HG03378 (cell line): ENCODE measurements at regions not wholly inside any gene's neighbourhood (a gene's known extent, or its start where the extent isn't known, plus 50 kb on each side); places are given as distances from the start of the nearest gene placed in this dataset.
"Not testable (repeated sequence)": the region's sequence is repeated elsewhere in the genome, so short reads cannot be mapped to it uniquely, and the experiment has no call there.

ENCODE experiments used
- ATAC-seq: cut with Tn5 transposase; IDR thresholded peaks from one replicate; pipeline ENCODE4 v1.9.1; 2021; ENCODE audit warnings: mild to moderate bottlenecking, moderate library complexity; ENCODE audit not compliant: unreplicated experiment

DNA sequence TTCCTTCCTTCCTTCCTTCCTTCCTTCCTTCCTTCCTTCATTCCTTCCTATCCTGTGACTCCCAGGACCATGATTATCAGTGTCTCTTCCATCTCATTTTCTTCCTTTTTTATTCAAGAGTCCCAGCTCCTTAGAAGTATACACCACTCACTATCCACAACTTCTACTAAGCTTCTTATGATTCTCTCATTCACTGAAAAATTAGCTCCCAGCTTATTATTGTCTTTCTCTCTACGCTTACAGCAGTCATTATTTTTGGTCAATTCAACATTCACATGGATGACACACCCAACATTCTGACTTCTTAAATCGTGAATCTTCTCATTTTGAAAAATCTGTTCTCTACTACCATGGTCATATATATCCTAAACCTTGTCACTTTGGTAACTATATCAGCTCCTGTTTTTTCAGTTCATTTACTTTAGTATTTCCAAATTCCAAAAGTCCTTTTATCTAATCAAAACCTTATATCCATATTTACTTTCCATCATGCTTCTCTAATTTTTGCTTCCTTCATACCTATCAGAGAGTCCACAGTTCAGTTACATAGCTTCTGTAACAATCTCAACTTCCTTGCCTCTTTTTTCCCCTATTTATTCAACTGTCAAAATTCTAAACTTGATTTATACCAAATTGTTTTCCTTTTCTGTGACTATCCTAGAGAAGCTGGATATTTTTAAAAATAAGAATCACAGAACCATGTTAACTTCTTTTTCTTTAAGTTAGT is 677.5 kb downstream of the RAPGEF2 start:
- no peak for ATAC-seq

DNA sequence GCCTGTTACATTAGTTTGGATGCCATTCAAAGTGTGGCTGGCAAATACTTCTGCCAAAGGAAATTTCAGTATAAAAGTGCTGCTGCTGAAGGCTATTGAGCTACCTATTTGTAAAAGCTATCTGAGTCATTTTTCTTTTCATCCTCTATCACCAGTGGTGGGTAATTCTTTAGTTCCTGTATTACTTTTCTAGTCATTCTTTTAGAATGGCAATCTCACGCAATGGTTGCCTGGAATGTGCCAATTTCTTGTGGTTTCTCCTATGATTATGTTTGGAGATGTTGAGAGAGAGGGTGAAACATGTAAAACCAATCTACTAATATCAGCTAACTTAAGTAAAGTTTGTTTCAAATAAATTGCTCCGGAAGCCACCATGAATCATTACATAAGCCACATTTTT is 685.0 kb downstream of the RAPGEF2 start:
- ATAC-seq, result no peak

DNA sequence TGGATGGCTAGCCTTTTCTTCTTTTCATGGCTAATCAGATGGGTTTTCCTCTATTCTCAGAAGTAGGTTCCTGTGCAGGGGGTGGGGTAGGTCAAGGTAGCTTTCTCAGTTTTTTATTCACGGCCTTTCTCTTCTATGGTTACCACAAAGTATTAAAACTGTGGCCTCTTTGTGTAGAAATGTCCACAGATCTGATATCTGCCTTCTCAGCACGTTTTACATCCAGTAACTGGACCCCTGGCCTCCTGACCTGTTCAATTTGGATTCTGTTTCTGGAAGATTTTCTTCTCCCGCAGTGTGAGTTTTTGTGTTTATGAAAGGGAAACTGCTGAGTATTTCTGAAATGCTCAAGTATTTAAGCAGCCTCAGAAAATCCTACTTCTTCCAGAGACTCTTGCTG is 688.5 kb downstream of the RAPGEF2 start:
- no peak for ATAC-seq

- ATAC-seq, result not testable (repeated sequence)
Measured at GRCh38 chr4:159804592-159804991, 701.7 kb downstream of the RAPGEF2 start.

GRCh38 chr4:159823743-159824142 is 720.9 kb downstream of the RAPGEF2 start:
- no peak for ATAC-seq

- ATAC-seq, result no peak
Measured at GRCh38 chr4:159828687-159829086, 725.8 kb downstream of the RAPGEF2 start.

DNA sequence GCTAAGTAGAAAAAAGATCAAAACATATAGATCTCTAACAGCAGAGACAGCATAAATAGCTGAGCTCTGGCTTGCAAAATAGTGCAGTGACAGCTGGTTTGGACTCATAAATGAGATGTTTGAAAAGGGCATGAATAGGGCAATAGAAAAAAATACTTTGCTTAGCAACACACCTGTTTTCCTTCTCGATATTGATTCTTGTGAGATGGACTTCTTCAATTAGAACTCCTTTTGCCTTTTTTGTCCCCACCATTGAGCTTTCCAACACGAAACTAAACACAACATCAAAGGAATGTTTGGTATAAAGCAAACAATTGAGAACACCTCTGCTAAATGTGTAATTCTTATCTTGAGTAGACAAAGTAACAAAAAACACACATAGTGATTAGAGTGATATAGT is 726.3 kb downstream of the RAPGEF2 start:
- no peak for ATAC-seq

- no peak for ATAC-seq
Measured at GRCh38 chr4:159837071-159837470, 734.2 kb downstream of the RAPGEF2 start.

DNA sequence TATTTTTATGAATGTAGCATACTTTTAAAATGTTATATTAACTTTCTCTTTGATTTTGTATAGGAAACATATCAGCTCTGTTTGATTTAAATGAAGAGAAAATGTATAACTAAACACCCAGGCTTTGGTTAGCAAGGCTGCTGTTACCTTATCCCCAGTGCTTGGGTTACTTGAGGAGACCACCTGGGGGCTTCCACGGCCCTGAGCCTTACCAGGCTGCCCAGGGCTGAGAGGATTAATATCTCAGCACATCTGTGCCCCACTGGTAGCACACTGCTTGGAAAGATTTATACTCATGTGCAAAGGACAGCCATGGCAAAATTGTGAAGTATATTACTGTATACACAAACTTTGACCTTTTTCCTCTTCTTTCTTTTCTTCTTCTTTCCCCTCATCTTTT is 752.9 kb downstream of the RAPGEF2 start:
- no peak for ATAC-seq

GRCh38 chr4:159856451-159856850 is 753.6 kb downstream of the RAPGEF2 start:
- no peak for ATAC-seq

- ATAC-seq, result no peak
Measured at GRCh38 chr4:159859656-159860148, 756.8 kb downstream of the RAPGEF2 start.

DNA sequence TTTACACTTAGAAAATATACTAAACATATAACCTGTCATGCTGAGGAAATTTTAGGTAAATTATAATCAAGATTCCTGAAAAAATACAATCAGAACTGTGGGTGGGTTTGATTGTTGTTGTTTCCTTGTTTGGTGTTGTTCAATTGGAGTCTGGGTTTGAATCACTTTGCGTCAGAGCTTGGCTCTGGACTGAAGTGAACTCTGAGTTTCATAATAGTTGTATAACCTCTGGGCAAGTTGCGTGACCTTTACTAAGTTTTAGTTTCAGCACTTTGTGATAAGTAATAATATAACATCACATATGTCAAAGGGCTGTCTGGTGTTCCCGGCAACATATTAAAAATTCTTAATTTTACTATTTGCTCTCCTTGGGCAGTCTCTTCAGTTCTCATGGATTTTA is 758.1 kb downstream of the RAPGEF2 start:
- no peak for ATAC-seq

- ATAC-seq, result no peak
Measured at GRCh38 chr4:159864337-159864736, 761.5 kb downstream of the RAPGEF2 start.

DNA sequence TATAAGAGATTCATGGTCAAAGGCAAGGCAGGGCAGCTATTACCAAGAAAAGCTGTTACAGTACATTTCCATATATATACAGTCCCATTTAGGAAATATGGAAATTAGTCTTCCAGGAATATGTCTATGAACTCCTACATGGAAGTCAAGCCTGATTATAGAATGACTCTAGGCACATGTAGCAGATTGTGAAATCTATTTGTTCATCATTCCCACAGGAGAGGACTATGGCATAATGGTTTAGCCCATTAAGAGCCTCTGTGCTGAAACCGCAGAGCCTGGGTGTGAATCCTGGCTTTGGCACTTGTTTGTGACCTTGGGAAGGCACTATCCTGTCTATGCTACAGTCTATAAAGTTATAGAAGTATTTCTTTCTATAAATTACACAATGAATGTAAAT is 764.8 kb downstream of the RAPGEF2 start:
- ATAC-seq, result no peak

DNA sequence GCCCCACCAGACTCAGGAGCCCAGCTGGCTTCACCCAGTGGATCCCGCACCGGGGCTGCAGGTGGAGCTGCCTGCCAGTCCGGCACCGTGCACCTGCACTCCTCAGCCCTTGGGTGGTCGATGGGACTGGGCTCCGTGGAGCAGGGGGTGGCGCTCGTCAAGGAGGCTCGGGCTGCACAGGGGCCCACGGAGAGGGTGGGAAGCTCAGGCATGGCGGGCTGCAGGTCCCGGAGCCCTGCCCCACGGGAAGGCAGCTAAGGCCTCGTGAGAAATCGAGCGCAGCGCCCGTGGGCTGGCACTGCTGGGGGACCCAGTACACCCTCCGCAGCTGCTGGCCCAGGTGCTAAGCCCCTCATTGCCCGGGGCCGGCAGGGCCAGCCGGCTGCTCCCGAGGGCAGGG is 766.1 kb downstream of the RAPGEF2 start:
- ATAC-seq, result not testable (repeated sequence)

GRCh38 chr4:159871141-159871540 is 768.3 kb downstream of the RAPGEF2 start:
- ATAC-seq, result no peak

GRCh38 chr4:159881158-159881557 is 778.3 kb downstream of the RAPGEF2 start:
- ATAC-seq, result no peak

- no peak for ATAC-seq
Measured at GRCh38 chr4:159884989-159885388, 782.1 kb downstream of the RAPGEF2 start.

- no peak for ATAC-seq
Measured at GRCh38 chr4:159899596-159899995, 796.7 kb downstream of the RAPGEF2 start.

GRCh38 chr4:159900562-159900961 is 797.7 kb downstream of the RAPGEF2 start:
- no peak for ATAC-seq

DNA sequence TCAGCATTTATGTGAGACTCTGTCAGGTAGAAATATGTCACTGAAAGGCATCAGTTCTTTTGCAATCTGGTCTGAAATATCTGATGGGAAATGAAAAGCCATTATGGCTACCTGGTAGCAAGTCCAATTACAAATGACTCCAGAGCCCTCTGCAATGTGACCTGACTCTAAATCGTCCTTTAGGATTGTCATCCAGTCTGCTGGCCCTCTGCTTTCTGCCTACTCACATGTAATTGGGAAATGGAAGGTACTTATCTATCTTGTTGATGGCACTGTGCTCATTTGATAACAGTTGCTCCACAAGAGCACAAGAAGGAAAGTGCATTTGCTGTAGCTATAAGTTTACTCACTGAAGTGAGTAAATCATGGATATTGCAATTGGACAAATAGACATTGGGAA is 799.8 kb downstream of the RAPGEF2 start:
- ATAC-seq, result no peak

DNA sequence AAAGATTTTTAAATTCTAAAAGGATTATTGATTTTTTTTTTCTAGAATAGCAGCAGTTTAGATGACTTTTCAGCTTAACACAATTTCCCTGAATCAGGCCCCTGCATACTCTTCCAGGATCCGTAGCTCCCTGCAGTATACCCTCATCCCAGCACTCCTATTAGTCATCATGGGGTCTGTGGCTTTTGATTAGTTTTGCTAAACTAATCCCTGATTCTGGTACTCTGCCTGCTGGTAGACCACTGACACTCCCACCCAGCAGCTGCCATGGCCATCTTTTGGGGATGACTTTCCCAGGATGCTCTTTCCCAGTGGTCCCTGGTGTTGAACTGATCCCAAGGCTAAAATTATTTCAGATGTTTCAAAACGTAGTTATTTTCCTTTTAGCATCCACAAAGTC is 802.0 kb downstream of the RAPGEF2 start:
- ATAC-seq, result no peak

DNA sequence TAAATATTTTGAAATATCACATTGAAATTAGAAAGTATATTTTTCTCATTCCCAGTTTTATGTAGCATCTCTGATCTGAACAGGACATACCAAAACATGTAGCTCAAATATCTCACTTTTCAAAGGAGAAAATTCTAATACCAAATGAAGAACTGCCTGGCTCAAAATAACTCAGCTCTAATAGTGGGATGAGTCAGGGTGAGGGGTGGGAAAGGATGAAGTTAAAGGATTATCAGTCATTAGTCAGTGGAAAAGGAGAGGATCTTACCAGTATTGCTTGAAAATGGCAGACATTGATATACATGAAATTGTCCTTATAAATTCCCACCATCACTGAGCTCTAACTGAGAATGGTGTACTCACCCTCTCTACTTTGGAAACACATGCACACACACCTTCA is 803.2 kb downstream of the RAPGEF2 start:
- no peak for ATAC-seq
